ENCODE measurements at regions not wholly inside any gene's neighbourhood (a gene's known extent, or its start where the extent isn't known, plus 50 kb on each side); places are given as distances from the start of the nearest gene placed in this dataset.

DNA sequence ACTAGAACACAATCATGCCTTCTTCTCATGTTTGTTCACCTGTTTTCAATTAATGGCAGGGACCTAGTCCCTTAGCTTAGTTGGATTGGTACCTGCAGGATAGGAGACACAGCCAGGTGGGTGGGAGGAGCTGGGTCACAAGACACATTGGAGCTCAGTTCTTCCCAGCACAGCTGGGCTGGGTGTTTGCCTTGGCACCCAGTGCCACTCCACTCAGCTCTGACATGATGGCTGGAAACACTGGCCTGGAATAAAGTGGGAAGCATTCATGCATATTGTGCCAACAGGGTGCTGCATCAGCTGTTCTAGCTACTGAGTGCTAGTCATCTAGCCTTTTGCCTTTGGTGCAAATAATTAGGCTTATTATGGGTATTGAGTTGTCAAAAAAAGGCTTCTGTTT is 226.1 kb downstream of the PTEN start:
- ATAC-seq (no peak), DNase-seq (ENCODE audit: low read depth, low spot score) (no peak)
- intact Hi-C loops (cut with micrococcal nuclease; ENCODE audit: unreplicated experiment) (no loop called here), in situ Hi-C loops (cut with HindIII; ENCODE audit: low pct_unique_long_range_greater_than_20kb, low sequenced_read_pairs) (no loop called here)
- Histone ChIP-seq H3K4me3 (ENCODE audit: low read depth in 2 of 2, low read length in 2 of 2) (no peak overlapping the region), H3K9me3 (ENCODE audit: control insufficient read depth, insufficient read depth, low read depth, low read length) (no peaks in the 10 kb centered on the region), H3K27ac (ENCODE audit: low read length) (no peak overlapping the region), H3K27me3 (ENCODE audit: control insufficient read depth, insufficient read depth, low read length) (no peaks in the 10 kb centered on the region; the same call in 1 of the 2 replicates), H3K4me1 (ENCODE audit: control insufficient read depth, insufficient read depth, low read length) (no peaks in the 10 kb centered on the region), H3K36me3 (ENCODE audit: control insufficient read depth, insufficient read depth, low read length) (no peaks in the 10 kb centered on the region)
- no TSS peak for BruUV-seq (replicated peaks)
- CTCF ChIA-PET = no interaction called here
- TF ChIP-seq POLR2AphosphoS5 (IDR thresholded peaks at IDR 0.05; ENCODE audit: low read depth, low read length) (no peak), SIN3A (IDR thresholded peaks at IDR 0.05; ENCODE audit: borderline replicate concordance, insufficient read depth, low read depth, low read length) (no peak), TCF7L2 (IDR thresholded peaks at IDR 0.05; ENCODE audit: low read depth, low read length) (no peak)
- TF ChIP-seq, protein P1, sequence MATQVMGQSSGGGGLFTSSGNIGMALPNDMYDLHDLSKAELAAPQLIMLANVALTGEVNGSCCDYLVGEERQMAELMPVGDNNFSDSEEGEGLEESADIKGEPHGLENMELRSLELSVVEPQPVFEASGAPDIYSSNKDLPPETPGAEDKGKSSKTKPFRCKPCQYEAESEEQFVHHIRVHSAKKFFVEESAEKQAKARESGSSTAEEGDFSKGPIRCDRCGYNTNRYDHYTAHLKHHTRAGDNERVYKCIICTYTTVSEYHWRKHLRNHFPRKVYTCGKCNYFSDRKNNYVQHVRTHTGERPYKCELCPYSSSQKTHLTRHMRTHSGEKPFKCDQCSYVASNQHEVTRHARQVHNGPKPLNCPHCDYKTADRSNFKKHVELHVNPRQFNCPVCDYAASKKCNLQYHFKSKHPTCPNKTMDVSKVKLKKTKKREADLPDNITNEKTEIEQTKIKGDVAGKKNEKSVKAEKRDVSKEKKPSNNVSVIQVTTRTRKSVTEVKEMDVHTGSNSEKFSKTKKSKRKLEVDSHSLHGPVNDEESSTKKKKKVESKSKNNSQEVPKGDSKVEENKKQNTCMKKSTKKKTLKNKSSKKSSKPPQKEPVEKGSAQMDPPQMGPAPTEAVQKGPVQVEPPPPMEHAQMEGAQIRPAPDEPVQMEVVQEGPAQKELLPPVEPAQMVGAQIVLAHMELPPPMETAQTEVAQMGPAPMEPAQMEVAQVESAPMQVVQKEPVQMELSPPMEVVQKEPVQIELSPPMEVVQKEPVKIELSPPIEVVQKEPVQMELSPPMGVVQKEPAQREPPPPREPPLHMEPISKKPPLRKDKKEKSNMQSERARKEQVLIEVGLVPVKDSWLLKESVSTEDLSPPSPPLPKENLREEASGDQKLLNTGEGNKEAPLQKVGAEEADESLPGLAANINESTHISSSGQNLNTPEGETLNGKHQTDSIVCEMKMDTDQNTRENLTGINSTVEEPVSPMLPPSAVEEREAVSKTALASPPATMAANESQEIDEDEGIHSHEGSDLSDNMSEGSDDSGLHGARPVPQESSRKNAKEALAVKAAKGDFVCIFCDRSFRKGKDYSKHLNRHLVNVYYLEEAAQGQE (IDR thresholded peaks at IDR 0.05; ENCODE audit: insufficient read depth in 1 of 2, low read depth in 2 of 2, low read length in 1 of 2) = no peak
- TF ChIP-seq, protein P2, sequence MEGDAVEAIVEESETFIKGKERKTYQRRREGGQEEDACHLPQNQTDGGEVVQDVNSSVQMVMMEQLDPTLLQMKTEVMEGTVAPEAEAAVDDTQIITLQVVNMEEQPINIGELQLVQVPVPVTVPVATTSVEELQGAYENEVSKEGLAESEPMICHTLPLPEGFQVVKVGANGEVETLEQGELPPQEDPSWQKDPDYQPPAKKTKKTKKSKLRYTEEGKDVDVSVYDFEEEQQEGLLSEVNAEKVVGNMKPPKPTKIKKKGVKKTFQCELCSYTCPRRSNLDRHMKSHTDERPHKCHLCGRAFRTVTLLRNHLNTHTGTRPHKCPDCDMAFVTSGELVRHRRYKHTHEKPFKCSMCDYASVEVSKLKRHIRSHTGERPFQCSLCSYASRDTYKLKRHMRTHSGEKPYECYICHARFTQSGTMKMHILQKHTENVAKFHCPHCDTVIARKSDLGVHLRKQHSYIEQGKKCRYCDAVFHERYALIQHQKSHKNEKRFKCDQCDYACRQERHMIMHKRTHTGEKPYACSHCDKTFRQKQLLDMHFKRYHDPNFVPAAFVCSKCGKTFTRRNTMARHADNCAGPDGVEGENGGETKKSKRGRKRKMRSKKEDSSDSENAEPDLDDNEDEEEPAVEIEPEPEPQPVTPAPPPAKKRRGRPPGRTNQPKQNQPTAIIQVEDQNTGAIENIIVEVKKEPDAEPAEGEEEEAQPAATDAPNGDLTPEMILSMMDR (IDR thresholded peaks at IDR 0.05) = no peak
- POLR2A ChIA-PET = interaction anchor here (0.7 kb wide), 1 partner anchor 211 kb away, joined by 6 read pairs; no protein-coding TSS in a partner anchor

DNA sequence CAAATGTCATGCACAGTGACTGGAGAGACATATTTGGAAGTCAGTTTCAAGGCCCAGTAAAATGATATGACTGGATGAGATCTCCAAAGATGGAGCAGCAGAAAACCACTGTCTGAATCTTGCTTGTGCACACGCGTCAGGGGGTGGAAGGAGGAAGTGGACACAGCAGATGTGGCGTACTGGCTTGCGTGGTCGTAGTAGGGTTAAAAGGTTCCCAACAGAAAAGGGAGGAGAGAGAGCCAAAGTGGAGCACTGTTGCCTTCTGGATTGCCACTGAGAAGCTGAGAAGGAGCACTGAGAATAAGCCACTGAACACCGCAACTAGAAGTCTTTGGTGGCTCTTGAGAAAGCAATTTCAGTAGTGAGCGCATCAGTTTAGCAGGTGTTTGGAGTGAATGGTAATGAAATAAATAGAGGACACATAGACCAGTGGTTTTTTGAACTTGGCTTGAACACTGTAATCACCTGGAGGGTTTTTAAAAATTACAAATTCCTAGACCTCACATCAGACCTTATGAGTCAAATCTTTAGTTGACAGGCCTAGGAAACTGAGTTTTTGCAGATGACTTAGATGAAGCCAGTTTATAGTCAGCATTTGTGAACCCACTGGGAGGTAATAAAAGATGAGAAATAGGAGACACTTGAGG is 227.3 kb downstream of the PTEN start:
- no peak overlapping the region for H3K27ac ChIP-seq (ENCODE audit: low read length)
- TF ChIP-seq POLR2AphosphoS5 (IDR thresholded peaks at IDR 0.05; ENCODE audit: low read depth, low read length) (no peak), SIN3A (IDR thresholded peaks at IDR 0.05; ENCODE audit: borderline replicate concordance, insufficient read depth, low read depth, low read length) (no peak), TCF7L2 (IDR thresholded peaks at IDR 0.05; ENCODE audit: low read depth, low read length) (no peak)
- TF ChIP-seq, protein P1 (IDR thresholded peaks at IDR 0.05; ENCODE audit: insufficient read depth in 1 of 2, low read depth in 2 of 2, low read length in 1 of 2) = no peak
- TF ChIP-seq, protein P2 (IDR thresholded peaks at IDR 0.05) = no peak
- CTCF ChIA-PET = no interaction called here
- H3K4me1 ChIP-seq (ENCODE audit: control insufficient read depth, insufficient read depth, low read length) = no peaks in the 10 kb centered on the region
- no peaks in the 10 kb centered on the region for H3K36me3 ChIP-seq (ENCODE audit: control insufficient read depth, insufficient read depth, low read length)
- no peak overlapping the region for H3K4me3 ChIP-seq (ENCODE audit: low read depth in 2 of 2, low read length in 2 of 2)
- no peak for DNase-seq (ENCODE audit: low read depth, low spot score)
- ATAC-seq = no peak
- in situ Hi-C loops (cut with HindIII; ENCODE audit: low pct_unique_long_range_greater_than_20kb, low sequenced_read_pairs) (no loop called here), intact Hi-C loops (cut with micrococcal nuclease; ENCODE audit: unreplicated experiment) (no loop called here)
- POLR2A ChIA-PET = no interaction called here
- BruUV-seq (replicated peaks) = no TSS peak
- no peaks in the 10 kb centered on the region for H3K9me3 ChIP-seq (ENCODE audit: control insufficient read depth, insufficient read depth, low read depth, low read length)
- H3K27me3 ChIP-seq (ENCODE audit: control insufficient read depth, insufficient read depth, low read length) = no peaks in the 10 kb centered on the region; the same call in 1 of the 2 replicates

Measured in Panc1 (cell line).